Fibroblast of villous mesenchyme (primary cell): ENCODE measurements at regions not wholly inside any gene's neighbourhood (a gene's known extent, or its start where the extent isn't known, plus 50 kb on each side); places are given as distances from the start of the nearest gene placed in this dataset.

Experiments
- DNase-seq: peaks from one replicate; pipeline ENCODE4 v3.0.0-alpha.2; 2010; ENCODE audit warnings: low read depth
- H3K4me3 ChIP-seq: 2 replicates; pipeline ENCODE4 v1.5.1; 2011; ENCODE audit warnings: low read depth, mild to moderate bottlenecking, low read length
- TF ChIP-seq, protein P1 (sequence below): IDR thresholded peaks from 2 replicates; pipeline ENCODE4 v1.5.1; 2012; ENCODE audit warnings: low read depth, mild to moderate bottlenecking, low read length; ENCODE audit not compliant: insufficient read depth

DNA sequence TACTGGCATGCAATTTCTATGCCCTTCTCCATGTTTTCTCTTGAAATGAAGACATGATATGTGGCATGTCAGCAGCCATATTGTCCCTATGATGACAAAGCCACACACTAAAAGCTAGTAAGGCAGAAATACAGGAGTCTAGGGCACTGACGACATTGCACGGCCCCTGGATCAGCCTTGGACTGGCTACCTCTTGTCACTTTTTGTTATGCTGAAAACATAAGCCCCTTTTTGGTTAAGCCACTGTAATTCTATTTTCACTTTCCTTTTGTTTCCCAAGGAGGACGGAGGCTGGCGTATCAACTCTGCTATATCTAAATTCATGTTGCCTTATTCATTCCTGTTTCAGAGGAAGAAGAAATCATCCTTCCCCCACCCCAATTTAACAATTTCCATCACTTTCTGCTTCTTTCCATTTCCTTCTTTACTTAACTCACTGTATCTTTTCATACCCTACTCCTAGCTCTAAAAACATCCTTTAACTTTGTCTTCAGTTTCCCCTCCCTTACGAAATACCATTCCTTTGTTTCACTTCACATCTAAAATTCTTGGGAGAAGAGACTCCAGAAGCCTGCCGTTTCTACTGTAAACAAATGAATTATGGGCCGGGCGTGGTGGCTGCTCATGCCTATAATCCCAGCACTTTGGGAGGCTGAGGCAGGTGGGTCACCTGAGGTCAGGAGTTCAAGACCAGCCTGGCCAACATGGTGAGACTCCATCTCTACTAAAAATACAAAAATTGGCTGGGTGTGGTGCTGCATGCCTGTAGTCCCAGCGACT, 364.1 kb downstream of the PCNX1 start:
- TF ChIP-seq, protein P1, sequence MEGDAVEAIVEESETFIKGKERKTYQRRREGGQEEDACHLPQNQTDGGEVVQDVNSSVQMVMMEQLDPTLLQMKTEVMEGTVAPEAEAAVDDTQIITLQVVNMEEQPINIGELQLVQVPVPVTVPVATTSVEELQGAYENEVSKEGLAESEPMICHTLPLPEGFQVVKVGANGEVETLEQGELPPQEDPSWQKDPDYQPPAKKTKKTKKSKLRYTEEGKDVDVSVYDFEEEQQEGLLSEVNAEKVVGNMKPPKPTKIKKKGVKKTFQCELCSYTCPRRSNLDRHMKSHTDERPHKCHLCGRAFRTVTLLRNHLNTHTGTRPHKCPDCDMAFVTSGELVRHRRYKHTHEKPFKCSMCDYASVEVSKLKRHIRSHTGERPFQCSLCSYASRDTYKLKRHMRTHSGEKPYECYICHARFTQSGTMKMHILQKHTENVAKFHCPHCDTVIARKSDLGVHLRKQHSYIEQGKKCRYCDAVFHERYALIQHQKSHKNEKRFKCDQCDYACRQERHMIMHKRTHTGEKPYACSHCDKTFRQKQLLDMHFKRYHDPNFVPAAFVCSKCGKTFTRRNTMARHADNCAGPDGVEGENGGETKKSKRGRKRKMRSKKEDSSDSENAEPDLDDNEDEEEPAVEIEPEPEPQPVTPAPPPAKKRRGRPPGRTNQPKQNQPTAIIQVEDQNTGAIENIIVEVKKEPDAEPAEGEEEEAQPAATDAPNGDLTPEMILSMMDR, result no peak
- no peak for DNase-seq
- no peak overlapping the region for H3K4me3 ChIP-seq

DNA sequence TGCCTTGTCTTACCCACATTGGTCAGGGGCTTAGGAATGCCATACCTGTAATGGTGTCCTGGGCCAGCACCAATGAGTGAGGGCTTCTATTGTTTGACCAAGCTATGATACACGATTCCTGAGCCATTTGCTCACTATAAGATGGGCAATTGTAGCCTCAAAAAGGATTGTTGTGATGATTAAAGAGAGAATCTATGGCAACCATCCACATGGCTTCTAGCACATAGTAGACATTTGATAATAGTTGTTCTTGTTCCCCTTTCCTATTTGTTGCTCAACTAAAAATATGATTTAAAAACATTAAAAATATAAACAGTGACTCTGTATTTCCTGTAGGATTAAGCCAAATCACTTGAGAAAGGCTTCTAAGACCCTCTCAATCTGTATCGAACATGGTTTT, 366.1 kb downstream of the PCNX1 start:
- no peak overlapping the region for H3K4me3 ChIP-seq
- no peak for DNase-seq
- TF ChIP-seq, protein P1, result no peak

DNA sequence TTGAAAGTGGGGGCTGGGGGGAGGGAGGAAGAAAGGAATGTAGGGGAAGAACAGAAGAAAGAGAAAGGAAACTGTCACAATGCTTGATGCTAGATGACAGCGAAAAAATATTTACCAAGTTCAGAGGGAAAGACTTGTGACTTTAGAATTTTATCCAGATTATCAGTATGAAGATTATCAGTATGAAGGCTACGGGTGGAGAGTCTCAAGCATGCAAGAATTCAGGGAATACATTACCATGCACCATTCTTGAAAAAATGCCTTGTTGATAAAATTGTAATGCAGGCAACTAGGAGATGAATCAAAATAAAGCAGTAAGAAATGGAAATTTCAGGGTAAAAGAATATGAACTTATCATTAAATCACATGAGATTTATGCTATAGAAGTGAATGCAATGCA, 376.8 kb downstream of the PCNX1 start:
- H3K4me3 ChIP-seq, result no peak overlapping the region
- no peak for DNase-seq
- TF ChIP-seq, protein P1, result no peak

DNA sequence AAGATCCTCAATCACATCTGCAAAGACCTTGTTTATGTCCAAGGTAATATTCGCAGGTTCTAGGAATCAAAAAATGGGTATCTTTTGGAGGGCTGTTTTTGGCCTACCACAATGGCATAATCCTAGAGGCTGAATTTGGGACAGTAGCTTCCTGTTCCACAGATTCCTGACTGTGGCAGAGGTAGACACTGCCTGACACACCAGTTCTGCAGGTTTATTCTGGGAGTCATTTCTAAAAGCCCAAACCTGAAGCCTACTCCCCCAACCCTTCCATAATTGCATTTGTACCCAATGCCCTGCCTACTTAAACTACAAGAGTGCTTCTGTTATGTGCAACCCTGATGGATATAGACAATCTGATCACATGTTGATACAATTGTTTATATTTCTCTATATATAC, 378.9 kb downstream of the PCNX1 start:
- no peak overlapping the region for H3K4me3 ChIP-seq
- TF ChIP-seq, protein P1, result no peak
- DNase-seq, result no peak

DNA sequence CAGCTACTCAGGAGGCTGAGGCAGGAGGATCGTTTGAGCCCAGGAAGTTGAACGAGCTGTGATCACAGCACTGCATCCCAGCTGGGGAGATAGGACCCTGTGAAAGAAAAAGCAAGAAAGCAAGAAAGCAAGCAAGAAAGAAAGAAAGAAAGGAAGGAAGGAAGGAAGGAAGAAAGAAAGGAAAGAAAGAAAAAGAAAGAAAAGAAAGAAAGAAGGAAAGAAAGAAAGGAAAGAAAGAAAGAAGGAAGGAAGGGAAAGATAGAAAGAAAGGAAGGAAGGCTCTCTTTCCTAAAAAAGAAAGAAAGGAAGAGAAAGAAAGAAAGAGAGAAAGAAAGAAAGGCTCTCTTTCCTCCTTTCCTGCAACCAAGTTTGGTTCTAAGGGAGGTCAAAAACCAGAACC, 380.3 kb downstream of the PCNX1 start:
- no peak overlapping the region for H3K4me3 ChIP-seq
- TF ChIP-seq, protein P1, result no peak
- DNase-seq, result no peak

DNA sequence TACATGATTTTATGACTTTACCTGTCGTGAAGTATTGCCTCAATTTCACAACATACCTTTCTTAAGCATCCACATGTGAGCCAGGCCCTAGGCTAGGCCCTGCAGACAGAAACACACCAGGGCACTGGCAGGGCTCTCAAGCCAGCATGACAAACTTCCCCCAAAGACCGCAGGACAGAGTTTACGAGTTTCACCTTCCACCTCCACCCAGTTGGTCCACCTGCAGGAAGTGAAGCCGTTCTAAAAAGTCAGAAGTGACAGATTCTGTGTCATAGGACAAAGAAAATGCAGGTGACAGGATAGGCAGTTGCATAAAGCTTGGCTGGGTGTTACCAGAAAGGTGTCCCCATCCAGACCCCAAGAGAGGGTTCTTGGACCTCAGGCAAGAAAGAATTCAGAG, 382.3 kb downstream of the PCNX1 start:
- no peak for DNase-seq
- TF ChIP-seq, protein P1, result no peak
- no peak overlapping the region for H3K4me3 ChIP-seq

DNA sequence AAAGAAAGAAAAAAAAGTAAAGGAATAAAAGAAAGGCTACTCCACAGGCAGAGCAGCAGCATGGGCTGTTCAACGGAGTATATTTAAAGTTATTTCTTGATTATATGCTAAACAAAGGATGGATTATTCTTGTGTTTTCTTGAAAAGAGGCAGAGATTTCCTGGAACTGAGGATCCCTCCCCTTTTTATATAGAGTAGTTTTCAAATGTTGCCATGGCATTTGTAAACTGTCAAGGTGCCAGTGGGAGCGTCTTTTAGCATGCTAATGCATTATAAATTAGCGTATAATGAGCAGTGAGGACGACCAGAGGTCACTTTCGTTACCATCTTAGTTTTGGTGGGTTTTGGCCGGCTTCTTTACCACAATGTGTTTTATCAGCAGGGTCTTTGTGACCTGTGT, 383.0 kb downstream of the PCNX1 start:
- no peak for DNase-seq
- H3K4me3 ChIP-seq, result no peak overlapping the region
- TF ChIP-seq, protein P1, result no peak
